H1 (cell line): ENCODE measurements at regions not wholly inside any gene's neighbourhood (a gene's known extent, or its start where the extent isn't known, plus 50 kb on each side); places are given as distances from the start of the nearest gene placed in this dataset.

Experiments
- CTCF ChIA-PET: fragments of 300-600 bp; sonication (Branson Sonifier 250); formaldehyde crosslinking; loops from one replicate; lab custom pipeline; 2021; ENCODE audit not compliant: partially characterized antibody; lab: Charles Lee
- POLR2A ChIA-PET: fragments of 300-600 bp; sonication (Branson Sonifier 250); formaldehyde crosslinking; loops from one replicate; lab custom pipeline; 2021; ENCODE audit warnings: inconsistent platforms; ENCODE audit not compliant: partially characterized antibody; lab: Charles Lee
- DNase-seq, 2 experiments: peaks; one replicate each; pipeline versions ENCODE4 v3.0.0 to v3.0.0-alpha.2; 2010 to 2022; ENCODE audit warnings: low spot score in 2 of 2, low read depth in 1 of 2, mixed read lengths in 1 of 2
- FAIRE-seq: peaks from 2 replicates; lab custom pipeline; 2011; peaks lifted over from hg19 to GRCh38; lab: Jason Lieb, UNC
- H2AFZ ChIP-seq: 2 replicates; pipeline ENCODE4 v1.8.1; 2012; ENCODE audit warnings: low read length, inconsistent platforms
- H2AK5ac ChIP-seq: 2 replicates; pipeline ENCODE4 v1.6.1; 2013; ENCODE audit warnings: low read depth, low read length
- H2BK120ac ChIP-seq: replicated peaks from 2 replicates; pipeline ENCODE3; 2013; ENCODE audit warnings: low read depth, low read length, inconsistent platforms
- H2BK12ac ChIP-seq: 2 replicates; pipeline ENCODE4 v1.6.1; 2013; ENCODE audit warnings: low read depth, low read length
- H2BK15ac ChIP-seq: 2 replicates; pipeline ENCODE4 v1.6.1; 2013; ENCODE audit warnings: low read length
- H2BK20ac ChIP-seq: 2 replicates; pipeline ENCODE4 v1.6.1; 2013; ENCODE audit warnings: low read length
- H2BK5ac ChIP-seq: 2 replicates; pipeline ENCODE4 v1.6.1; 2013; ENCODE audit warnings: low read depth, low read length
- H3K14ac ChIP-seq: 2 replicates; pipeline ENCODE4 v1.6.1; 2013; ENCODE audit warnings: inconsistent platforms; ENCODE audit not compliant: insufficient read length
- H3K18ac ChIP-seq: 2 replicates; pipeline ENCODE4 v1.6.1; 2013; ENCODE audit warnings: low read length; ENCODE audit errors: extremely low read depth
- H3K23ac ChIP-seq: 2 replicates; pipeline ENCODE4 v1.6.1; 2013; ENCODE audit warnings: inconsistent platforms; ENCODE audit not compliant: insufficient read length
- H3K23me2 ChIP-seq: 2 replicates; pipeline ENCODE4 v1.6.1; 2013; ENCODE audit warnings: low read depth, low read length
- H3K27ac ChIP-seq: 2 replicates; pipeline ENCODE4 v1.6.1; 2011; ENCODE audit warnings: low read depth, low read length, inconsistent platforms
- H3K27me3 ChIP-seq, 4 experiments: replicated peaks in 1 of 4; 1 replicate in 1 of 4; 2 replicates in 3 of 4; pipeline versions ENCODE4 v1.6.1 to v1.8.1; 2011 to 2013; ENCODE audit warnings: low read length in 3 of 4, mild to moderate bottlenecking in 3 of 4, inconsistent platforms in 2 of 4, mixed read lengths in 2 of 4, moderate library complexity in 1 of 4; ENCODE audit not compliant: control insufficient read depth in 3 of 4, insufficient read depth in 3 of 4; ENCODE audit errors: extremely low read depth in 1 of 4
- H3K36me3 ChIP-seq, 4 experiments: 2 replicates each; pipeline versions ENCODE4 v1.6.1 to v1.8.1; 2011 to 2013; ENCODE audit warnings: mild to moderate bottlenecking in 4 of 4, low read length in 3 of 4, moderate library complexity in 2 of 4, control low read depth in 1 of 4, inconsistent platforms in 1 of 4; ENCODE audit not compliant: insufficient read depth in 4 of 4, control insufficient read depth in 2 of 4
- H3K4ac ChIP-seq: replicated peaks from 2 replicates; pipeline ENCODE3; 2013; ENCODE audit warnings: low read length, low read depth, mixed read lengths, inconsistent platforms; ENCODE audit not compliant: insufficient read length
- H3K4me1 ChIP-seq, 4 experiments: replicated peaks in 1 of 4; 1 replicate in 1 of 4; 2 replicates in 3 of 4; pipeline versions ENCODE4 v1.6.1 to v1.8.1; 2011 to 2013; ENCODE audit warnings: low read length in 3 of 4, inconsistent platforms in 2 of 4, mixed read lengths in 1 of 4; ENCODE audit not compliant: insufficient read depth in 4 of 4, control insufficient read depth in 3 of 4
- H3K4me2 ChIP-seq, 2 experiments: 2 replicates each; pipeline versions ENCODE4 v1.6.1 to v1.8.1; 2011 to 2013; ENCODE audit warnings: low read depth in 2 of 2, low read length in 2 of 2, control low read depth in 1 of 2, inconsistent platforms in 1 of 2, mild to moderate bottlenecking in 1 of 2; ENCODE audit not compliant: insufficient read depth in 1 of 2
- H3K4me3 ChIP-seq, 4 experiments: fragments of 200-600, 300-600 bp in 1 of 4; sonication (generic), shearing (Covaris generic), sonication (Bioruptor Twin) in 1 of 4; 2 replicates each; pipeline versions ENCODE4 v1.5.1 to v1.8.1; 2011 to 2016; ENCODE audit warnings: low read length in 4 of 4, low read depth in 3 of 4, control low read depth in 2 of 4, inconsistent platforms in 2 of 4, mild to moderate bottlenecking in 2 of 4, mixed read lengths in 1 of 4, moderate library complexity in 1 of 4; ENCODE audit not compliant: insufficient read depth in 2 of 4; ENCODE audit errors: extremely low read depth in 1 of 4
- H3K56ac ChIP-seq: replicated peaks from 2 replicates; pipeline ENCODE3; 2013; ENCODE audit warnings: low read depth, mild to moderate bottlenecking, mixed read lengths, low read length, inconsistent platforms; ENCODE audit not compliant: insufficient read length
- H3K79me1 ChIP-seq: 2 replicates; pipeline ENCODE4 v1.6.1; 2013; ENCODE audit warnings: low read depth, low read length, control low read depth
- H3K79me2 ChIP-seq, 2 experiments: 2 replicates each; pipeline versions ENCODE4 v1.6.1 to v1.8.1; 2012 to 2013; ENCODE audit warnings: low read length in 2 of 2, mild to moderate bottlenecking in 2 of 2, inconsistent platforms in 1 of 2; ENCODE audit not compliant: insufficient read depth in 2 of 2, control insufficient read depth in 1 of 2
- H3K9ac ChIP-seq, 4 experiments: replicated peaks in 1 of 4; 1 replicate in 1 of 4; 2 replicates in 3 of 4; pipeline versions ENCODE4 v1.6.1 to v1.8.1; 2011 to 2013; ENCODE audit warnings: low read depth in 3 of 4, low read length in 3 of 4, control low read depth in 2 of 4, mild to moderate bottlenecking in 2 of 4, moderate library complexity in 2 of 4, inconsistent platforms in 1 of 4; ENCODE audit errors: extremely low read depth in 1 of 4
- H3K9me3 ChIP-seq, 2 experiments: 2 replicates each; pipeline versions ENCODE4 v1.6.1 to v1.8.1; 2012 to 2013; ENCODE audit warnings: mild to moderate bottlenecking in 2 of 2, moderate library complexity in 2 of 2, control low read depth in 1 of 2, inconsistent platforms in 1 of 2, low read depth in 1 of 2, low read length in 1 of 2, mixed read lengths in 1 of 2; ENCODE audit not compliant: insufficient read depth in 2 of 2
- H4K20me1 ChIP-seq, 2 experiments: replicated peaks in 1 of 2; 2 replicates each; pipeline versions ENCODE3 to v1.8.1; 2011 to 2013; ENCODE audit warnings: inconsistent platforms in 2 of 2, low read length in 2 of 2, mild to moderate bottlenecking in 1 of 2; ENCODE audit not compliant: insufficient read depth in 2 of 2, control insufficient read depth in 1 of 2
- H4K5ac ChIP-seq: 2 replicates; pipeline ENCODE4 v1.6.1; 2013; ENCODE audit warnings: low read length, low read depth, mixed read lengths, inconsistent platforms; ENCODE audit not compliant: insufficient read length
- H4K8ac ChIP-seq: 2 replicates; pipeline ENCODE4 v1.8.0; 2013; ENCODE audit warnings: mild to moderate bottlenecking, moderate library complexity, low read length, inconsistent platforms; ENCODE audit not compliant: insufficient read depth; ENCODE audit errors: extremely low read depth
- H4K91ac ChIP-seq: replicated peaks from 2 replicates; pipeline ENCODE3; 2013; ENCODE audit warnings: low read length, mixed read lengths, inconsistent platforms; ENCODE audit not compliant: insufficient read length
- CHD7 ChIP-seq: fragments of 300-600 bp; sonication (generic); IDR thresholded peaks from 2 replicates; pipeline ENCODE4 v1.7.1; 2012; ENCODE audit warnings: low read length, moderate library complexity, mild to moderate bottlenecking, inconsistent platforms; ENCODE audit not compliant: insufficient replicate concordance
- WGBS, 2 experiments: shearing (Covaris generic) in 1 of 2; methylation state at CpG; one replicate each; pipeline versions ENCODE4 v1.1.6 to v1.1.7; 2013 to 2015; ENCODE audit warnings: low lambda C conversion rate in 2 of 2, mixed read lengths in 2 of 2, inconsistent platforms in 1 of 2, low coverage in 1 of 2, missing lambda C conversion rate in 1 of 2; ENCODE audit not compliant: insufficient replicate concordance in 2 of 2, insufficient coverage in 1 of 2, insufficient read length in 1 of 2; ENCODE audit errors: extremely low coverage in 1 of 2, missing lambda C conversion rate in 1 of 2; 5-methylcytosine and 5-hydroxymethylcytosine counted together

- Histone ChIP-seq H3K23ac (no peak overlapping the region), H3K14ac (no peak overlapping the region), H3K4ac (no peak overlapping the region), H3K79me2 (no peaks in the 10 kb centered on the region), H4K8ac (no peak overlapping the region), H2BK12ac (no peak overlapping the region), H3K9me3 (no peaks in the 10 kb centered on the region), H3K27ac (no peak overlapping the region), H3K4me3 (no peak overlapping the region), H3K56ac (no peak overlapping the region), H3K36me3 (no peaks in the 10 kb centered on the region), H2AFZ (no peak overlapping the region), H2AK5ac (no peak overlapping the region), H3K79me1 (no peaks in the 10 kb centered on the region), H4K5ac (no peak overlapping the region), H3K23me2 (no peaks in the 10 kb centered on the region), H2BK15ac (no peak overlapping the region), H4K20me1 (no peaks in the 10 kb centered on the region), H3K9ac (no peak overlapping the region), H3K27me3 (no peaks in the 10 kb centered on the region), H3K4me2 (no peak overlapping the region), H2BK120ac (no peak overlapping the region), H2BK20ac (no peak overlapping the region), H3K18ac (no peak overlapping the region), H4K91ac (no peak overlapping the region), H2BK5ac (no peak overlapping the region), H3K4me1 (no peaks in the 10 kb centered on the region)
- ChIA-PET CTCF (interaction anchor here (0.6 to 3.3 kb wide), 17 partner anchors 8 to 1968 kb away, joined by 3 to 22 read pairs (median 4); no protein-coding TSS in a partner anchor), POLR2A (no interaction called here)
- 85% methylated on average over 2 of the region's 2 CpGs; no CpG with 5 or more reads in 1 of the 2 experiments for WGBS, 2 experiments
- DNase-seq (no peak), FAIRE-seq (no peak)
- TF ChIP-seq CHD7, result no peak
These were observed 130.8 kb downstream of the WT1 start for GRCh38 chr11:32304521-32304920.
